Embryonic facial prominence (tissue), 1 donor: ENCODE measurements at regions not wholly inside any gene's neighbourhood (a gene's known extent, or its start where the extent isn't known, plus 50 kb on each side); places are given as distances from the start of the nearest gene placed in this dataset.
"Not testable (repeated sequence)": the region's sequence is repeated elsewhere in the genome, so short reads cannot be mapped to it uniquely, and the experiment has no call there.

Source experiments
- DNase-seq: peaks from one replicate; pipeline ENCODE4 v3.0.0-alpha.2; 2016; ENCODE audit errors: extremely low spot score

GRCh38 chr10:33067917-33068316 lies 109.9 kb upstream of the ITGB1 start:
- no peak for DNase-seq

GRCh38 chr10:33067481-33067880 lies 109.5 kb upstream of the ITGB1 start:
- DNase-seq: no peak

- DNase-seq: no peak
Measured at GRCh38 chr10:33066558-33067236, 108.7 kb upstream of the ITGB1 start.

GRCh38 chr10:33065111-33065510 lies 107.1 kb upstream of the ITGB1 start:
- DNase-seq: no peak

- DNase-seq: no peak
Measured at GRCh38 chr10:33064706-33065105, 106.7 kb upstream of the ITGB1 start.

GRCh38 chr10:33057620-33058019 lies 99.6 kb upstream of the ITGB1 start:
- DNase-seq: no peak

GRCh38 chr10:33056828-33057596 lies 99.0 kb upstream of the ITGB1 start:
- DNase-seq: no peak

GRCh38 chr10:33055625-33056024 lies 97.6 kb upstream of the ITGB1 start:
- DNase-seq: no peak

GRCh38 chr10:33052915-33053810 lies 95.1 kb upstream of the ITGB1 start:
- DNase-seq: no peak

- DNase-seq: no peak
Measured at GRCh38 chr10:33052263-33052875, 94.3 kb upstream of the ITGB1 start.

GRCh38 chr10:33049963-33050920 lies 92.2 kb upstream of the ITGB1 start:
- not testable (repeated sequence) for DNase-seq

- no peak for DNase-seq
Measured at GRCh38 chr10:33048223-33048622, 90.2 kb upstream of the ITGB1 start.

- DNase-seq: no peak
Measured at GRCh38 chr10:33047655-33048054, 89.6 kb upstream of the ITGB1 start.

GRCh38 chr10:33046792-33047191 lies 88.8 kb upstream of the ITGB1 start:
- no peak for DNase-seq

- DNase-seq: no peak
Measured at GRCh38 chr10:33045421-33045820, 87.4 kb upstream of the ITGB1 start.

GRCh38 chr10:33042565-33042964 lies 84.5 kb upstream of the ITGB1 start:
- no peak for DNase-seq

GRCh38 chr10:33041783-33042437 lies 83.9 kb upstream of the ITGB1 start:
- no peak for DNase-seq

GRCh38 chr10:33040436-33040835 lies 82.4 kb upstream of the ITGB1 start:
- DNase-seq: no peak

- DNase-seq: no peak
Measured at GRCh38 chr10:33039181-33039580, 81.2 kb upstream of the ITGB1 start.

- no peak for DNase-seq
Measured at GRCh38 chr10:33038672-33039071, 80.6 kb upstream of the ITGB1 start.
